ENCODE measurements at regions not wholly inside any gene's neighbourhood (a gene's known extent, or its start where the extent isn't known, plus 50 kb on each side); places are given as distances from the start of the nearest gene placed in this dataset.

DNA sequence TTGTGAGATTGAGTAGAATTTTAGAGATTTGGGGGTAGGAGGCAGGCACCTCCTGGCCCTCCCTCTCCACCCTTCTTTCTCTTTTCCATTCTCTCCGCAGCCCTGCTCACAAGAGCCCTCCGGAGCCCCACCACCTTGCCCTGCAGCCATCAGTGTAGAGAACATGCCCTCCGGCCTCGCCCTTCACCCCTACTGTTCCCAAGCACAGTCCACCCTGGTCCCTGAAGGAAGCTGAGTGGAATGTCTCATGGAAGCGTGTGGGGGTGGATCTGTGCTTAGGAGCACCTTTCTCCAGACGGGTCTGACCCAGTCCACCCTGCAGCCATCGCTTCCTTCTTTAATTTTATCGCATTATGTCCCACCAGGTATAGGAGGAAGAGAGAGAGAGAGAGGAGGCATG lies 267.1 kb downstream of the NSG2 start:
- DNase-seq = no peak

DNA sequence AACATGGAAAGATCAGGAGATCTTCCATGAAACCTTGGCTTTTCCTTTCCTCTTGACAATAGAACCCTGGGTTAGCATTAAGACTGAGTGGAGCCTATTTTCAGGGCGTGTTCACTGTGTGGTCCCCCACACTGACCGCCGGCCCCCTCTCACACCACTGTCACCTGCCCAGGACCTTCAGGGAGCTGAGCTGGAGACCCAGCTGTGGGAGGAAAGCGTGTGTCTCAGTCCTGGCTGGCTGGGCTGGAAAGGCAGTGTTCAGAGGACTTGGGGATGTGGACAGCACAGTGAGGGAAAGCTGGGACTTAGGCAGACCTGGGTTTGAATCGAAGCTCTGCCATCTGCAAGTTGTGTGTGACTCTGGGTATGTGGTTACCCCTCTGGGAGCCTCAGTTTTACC lies 268.1 kb downstream of the NSG2 start:
- no peak for DNase-seq

DNA sequence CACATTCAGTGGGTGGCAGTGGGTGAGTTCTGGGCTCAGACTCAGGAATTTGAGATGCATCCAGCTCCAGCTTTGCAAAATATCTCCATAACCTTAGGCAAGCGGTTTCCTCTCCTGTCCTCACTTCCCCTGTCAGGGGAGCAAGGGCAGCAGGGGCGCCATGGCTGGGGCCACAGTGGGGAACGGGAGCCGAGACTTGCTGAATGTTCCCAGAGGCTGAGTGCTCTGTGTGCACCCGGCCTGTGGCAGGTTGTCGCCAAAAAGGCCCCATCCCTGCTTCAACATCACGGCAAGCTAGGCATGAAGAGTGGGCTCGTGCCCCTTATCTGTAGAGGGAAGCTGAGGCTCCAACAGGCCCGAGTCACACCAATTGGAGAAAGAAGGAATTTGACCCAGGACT lies 268.8 kb downstream of the NSG2 start:
- DNase-seq = no peak

DNA sequence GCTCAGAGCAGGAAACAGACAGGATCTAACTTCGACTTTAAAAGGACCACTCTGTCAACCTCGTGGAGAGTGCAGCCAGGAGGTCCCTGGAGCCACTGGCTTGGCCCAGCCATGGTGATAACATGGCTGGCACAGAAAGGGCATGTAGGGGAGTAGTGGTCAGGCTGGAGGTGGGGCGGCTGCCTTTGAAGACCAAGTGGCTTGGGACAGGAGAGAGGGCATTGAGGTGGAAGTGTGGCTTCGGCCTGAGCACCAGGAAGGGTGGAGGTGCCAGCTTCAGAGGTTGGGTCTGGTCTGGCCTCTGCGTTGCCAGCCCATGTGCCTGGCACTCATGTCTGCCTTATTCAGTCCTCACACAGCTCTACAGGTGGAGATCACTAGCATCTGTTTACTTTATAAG lies 270.0 kb downstream of the NSG2 start:
- DNase-seq = no peak

DNA sequence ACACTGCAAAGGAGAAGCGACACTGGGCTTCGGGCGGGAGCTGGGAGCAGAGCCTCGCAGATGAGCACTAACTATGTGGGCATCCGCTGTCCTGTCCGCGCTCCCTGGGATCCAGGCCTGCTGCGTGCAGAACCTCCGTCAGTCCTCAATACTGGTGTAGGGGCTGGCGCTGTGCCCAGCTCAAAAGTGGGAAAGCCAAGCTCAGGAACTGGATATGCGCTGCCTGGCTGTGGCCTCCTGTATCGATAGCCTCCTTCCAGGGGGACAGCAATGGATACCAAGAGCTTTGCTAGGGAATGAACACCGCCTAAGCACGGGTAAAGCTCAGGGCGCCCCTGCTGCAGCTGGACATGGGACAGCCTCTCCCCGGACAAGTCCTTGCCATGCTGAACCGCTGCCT lies 270.4 kb downstream of the NSG2 start:
- DNase-seq = no peak

DNA sequence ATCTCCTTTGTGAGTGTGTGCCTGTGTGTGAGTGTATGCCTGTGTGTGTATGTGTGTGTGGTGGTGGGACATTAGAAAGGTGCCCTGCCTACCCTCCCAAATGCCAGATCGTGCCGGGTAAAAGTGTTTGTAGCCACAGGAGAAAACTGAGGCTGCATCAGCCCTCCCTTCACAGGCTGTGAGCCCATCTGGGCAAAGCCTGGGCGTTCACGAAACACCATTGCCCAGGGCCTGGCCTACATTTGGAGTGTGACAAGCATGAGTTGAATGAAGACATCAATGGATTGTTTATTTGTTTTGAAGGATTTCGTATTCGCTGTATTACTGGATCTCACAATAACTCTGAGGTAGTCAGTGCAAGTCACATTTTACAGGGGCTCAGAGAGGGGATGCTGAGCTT lies 270.8 kb downstream of the NSG2 start:
- no peak for DNase-seq

DNA sequence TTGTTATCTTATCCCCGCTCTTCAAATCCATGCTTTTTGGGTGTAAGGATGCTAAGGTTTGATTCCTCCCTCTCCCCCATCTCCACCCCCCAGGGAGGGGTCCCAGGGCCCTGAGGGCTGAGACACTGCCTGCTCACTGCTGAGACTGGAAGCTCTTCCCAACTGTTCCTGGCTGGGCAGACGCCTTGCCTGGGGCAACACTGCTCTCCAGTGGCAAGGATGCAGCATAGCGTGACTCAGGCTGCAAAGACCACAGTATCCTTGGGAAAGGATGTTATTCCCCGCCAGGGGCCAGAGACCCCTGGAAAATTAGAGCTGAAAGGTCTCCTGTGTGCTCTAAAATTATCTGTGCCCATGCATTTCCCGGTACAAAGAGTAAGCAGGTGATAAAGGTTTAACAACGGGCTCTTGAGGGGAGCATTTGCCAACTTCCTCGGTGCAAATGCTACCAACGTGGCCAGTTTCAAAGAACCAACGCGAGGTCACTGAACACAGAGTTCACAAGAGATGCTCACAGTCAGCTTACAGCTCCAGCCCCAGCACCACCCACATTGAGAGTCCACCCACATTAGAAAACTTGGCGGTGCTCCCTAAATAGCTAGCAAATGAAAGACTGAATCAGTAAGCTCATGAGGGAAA lies 271.9 kb downstream of the NSG2 start:
- DNase-seq = peak; percentile 25

DNA sequence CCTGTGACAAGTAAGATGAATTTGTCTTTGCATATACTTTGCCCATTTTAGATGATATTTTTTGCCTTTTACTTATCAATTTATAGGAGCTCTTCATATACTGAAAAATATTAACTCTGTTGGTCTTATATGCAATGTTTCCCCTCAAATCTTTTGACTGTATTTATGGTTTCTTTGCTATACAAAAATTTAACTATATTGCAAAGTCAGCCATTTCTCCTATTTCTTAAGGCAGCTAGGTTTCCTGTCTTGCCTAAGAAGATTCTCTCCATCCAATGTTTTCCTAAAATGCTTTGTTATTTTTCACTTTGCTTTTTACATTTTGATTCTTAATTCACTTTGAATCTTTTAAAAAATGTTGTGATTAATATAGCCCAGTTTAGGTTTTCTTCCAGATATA lies 273.1 kb downstream of the NSG2 start:
- DNase-seq = no peak

DNA sequence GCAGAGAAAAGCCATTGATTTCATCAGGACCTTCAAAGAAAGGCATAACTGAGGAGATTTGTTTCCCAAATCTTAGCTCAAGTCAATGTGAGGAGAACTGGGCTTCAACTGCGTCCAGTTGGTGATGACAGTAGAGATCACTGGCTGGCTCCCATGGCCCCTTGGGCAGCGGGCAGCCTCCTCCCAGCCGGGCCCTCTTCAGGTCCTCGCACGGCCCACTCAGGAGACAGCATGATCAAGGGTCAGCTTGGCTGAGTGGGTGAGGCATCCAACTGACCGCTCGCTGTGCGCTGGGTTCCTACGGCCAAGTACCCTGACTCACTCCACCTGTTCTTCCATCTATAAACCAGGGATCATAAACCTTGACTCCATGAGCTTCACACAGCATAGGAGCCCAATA lies 274.0 kb downstream of the NSG2 start:
- no peak for DNase-seq

DNA sequence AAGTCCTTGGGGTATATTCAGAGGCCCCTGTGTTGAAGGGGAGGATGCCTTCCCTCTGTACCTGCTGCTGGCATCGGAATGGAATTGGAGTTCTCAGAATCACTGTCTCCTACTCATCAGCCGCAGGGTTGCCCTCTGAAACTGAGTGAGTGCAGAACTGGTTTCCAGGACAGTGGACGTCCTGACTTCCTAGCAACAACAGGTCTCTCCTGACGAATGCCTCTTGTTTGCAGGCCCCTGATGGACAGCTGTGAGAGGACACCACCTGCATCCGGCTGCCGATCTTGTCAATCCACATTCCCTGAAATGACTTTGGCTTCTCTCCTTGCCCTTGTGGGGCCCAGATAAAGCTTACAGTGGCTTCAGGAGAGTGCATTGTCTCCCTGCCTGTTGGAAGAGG lies 274.5 kb downstream of the NSG2 start:
- no peak for DNase-seq

DNA sequence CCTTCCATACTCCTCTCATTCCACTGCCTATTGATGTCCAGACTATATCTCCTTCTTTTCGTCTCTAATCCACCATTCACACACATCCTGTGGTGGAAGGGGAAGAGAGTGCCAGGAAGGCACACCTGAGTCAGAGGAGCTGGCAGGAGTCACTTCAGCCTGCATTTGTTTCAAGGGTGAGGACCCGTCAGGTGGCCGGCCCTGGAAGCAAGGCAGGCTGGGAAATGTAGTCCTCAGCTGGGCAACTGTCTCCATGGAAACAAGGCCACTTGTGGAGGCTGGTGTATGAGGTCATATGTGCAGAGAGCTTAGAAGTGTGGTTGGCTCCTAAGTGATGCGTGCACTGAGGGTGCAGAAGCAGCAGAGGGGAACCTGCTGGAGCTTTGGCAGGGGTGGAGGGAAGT lies 278.4 kb downstream of the NSG2 start:
- peak; percentile 18 for DNase-seq

DNA sequence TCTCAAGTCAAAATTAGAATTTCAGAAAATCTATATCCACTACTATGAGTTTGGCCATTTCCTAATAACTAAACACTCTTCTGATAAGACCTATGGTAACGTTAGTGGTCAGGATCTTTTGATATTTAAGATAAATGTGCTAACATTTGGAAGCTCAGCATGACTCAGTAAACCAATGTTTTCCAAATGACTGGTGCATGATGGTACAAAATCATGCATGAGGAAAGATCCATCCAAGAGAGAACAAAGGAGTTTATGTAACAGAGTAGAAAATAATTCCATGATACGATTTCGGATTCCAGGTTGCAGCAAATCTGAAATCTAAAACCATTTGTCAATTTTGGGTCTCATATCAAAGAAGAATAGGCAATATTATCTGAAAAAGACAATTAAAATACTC lies 279.2 kb downstream of the NSG2 start:
- DNase-seq = no peak

DNA sequence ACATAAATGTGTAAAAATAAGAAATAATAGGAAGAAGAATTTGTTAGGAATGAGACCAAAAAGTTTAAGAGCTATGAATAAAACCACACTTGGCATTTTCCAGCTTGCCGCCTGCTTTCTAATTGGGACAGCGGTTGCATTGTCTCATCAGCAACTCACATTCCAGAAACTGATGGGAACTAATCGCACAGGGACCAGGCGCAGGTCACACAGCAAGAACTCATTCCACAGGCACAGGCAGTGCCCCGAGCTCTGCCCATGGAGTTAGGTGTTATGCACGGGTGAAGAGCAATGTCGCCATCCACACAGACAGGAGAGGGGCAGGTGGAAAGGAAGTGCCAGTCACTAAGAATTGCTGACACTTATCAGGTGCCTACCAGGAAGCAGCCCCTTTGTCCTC lies 279.9 kb downstream of the NSG2 start:
- no peak for DNase-seq

DNA sequence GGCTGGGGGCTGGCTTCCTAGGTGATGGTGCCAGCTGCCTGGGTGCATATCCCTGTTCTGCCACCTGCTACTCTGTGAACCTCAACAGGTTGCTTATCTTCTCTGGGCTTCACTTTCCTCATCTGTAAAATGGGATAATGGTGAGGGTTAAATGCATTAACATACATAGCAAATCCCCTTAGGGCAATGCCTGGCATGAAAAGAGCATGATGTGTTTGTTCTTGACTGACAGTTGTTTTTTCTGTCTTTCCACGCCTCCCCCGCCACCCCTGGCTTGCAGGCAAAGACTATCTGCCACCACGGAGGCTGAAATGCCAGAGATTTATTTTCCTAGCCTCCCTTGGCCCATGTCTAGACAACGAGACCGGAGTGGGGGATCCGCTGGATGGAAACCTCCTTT lies 280.5 kb downstream of the NSG2 start:
- no peak for DNase-seq

DNA sequence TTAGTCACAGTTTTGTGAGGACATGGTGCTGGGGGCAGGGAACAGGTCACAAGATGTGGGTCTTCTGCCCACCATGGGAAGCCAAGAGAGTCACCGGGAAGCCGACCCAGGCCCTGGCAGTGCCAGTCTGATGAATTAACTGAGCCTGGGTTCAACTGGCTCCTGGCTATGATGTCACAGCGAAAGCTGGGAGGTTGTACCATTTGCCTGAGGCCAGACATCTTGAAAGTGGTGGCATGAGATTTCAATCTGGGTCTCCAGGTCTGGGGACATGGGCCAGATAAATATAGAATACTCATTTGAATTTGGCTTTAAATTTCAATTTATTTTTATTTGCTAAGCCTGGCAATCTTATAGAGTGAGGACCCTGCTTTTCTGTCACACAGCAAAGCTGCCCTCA lies 280.9 kb downstream of the NSG2 start:
- DNase-seq = no peak

DNA sequence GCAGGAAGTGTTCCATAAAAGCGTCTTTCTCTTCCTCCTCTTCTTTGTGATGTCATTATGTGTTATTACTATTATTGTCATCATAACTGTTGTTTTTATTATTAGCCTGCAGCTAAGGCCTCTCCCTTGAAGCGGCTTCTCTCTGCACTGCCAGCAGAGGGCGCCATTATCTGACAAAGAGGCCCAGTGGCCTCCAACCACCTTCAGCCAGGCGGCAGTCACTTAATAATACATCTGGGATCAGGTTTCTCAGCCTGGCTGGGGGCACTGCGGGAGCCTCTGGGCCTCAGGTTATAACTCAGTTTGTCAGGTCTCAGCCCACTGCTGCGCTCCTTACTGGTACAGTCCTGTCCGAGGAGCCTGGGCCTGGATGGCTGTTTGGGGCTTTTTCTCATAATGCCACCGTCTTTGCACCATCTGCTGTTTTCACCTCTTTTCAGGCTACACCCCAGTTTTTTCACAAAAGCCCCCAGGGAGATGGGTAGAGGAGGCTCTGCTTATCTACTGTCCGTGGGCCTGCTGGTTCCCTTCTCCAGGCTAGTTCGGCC lies 281.9 kb downstream of the NSG2 start:
- DNase-seq = peak; percentile 53

DNA sequence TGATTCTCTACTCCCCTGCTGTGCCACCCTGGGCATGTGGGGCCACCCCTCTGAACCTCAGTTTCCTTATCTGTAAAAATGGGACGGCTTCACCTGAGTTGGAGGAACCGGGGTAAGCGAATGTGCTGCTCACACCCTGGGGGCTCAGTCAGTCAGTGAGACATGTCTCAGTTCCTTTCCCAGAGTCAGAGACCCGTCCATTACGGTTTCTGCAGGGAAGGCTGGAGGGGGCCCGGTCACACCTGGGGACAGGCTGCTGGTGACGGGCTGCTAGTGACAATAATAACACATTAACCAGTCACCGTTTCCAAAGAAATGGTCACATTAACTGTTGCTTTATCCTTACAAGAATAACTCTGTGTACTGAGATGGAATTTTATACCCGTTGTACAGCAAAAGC lies 282.4 kb downstream of the NSG2 start:
- no peak for DNase-seq

DNA sequence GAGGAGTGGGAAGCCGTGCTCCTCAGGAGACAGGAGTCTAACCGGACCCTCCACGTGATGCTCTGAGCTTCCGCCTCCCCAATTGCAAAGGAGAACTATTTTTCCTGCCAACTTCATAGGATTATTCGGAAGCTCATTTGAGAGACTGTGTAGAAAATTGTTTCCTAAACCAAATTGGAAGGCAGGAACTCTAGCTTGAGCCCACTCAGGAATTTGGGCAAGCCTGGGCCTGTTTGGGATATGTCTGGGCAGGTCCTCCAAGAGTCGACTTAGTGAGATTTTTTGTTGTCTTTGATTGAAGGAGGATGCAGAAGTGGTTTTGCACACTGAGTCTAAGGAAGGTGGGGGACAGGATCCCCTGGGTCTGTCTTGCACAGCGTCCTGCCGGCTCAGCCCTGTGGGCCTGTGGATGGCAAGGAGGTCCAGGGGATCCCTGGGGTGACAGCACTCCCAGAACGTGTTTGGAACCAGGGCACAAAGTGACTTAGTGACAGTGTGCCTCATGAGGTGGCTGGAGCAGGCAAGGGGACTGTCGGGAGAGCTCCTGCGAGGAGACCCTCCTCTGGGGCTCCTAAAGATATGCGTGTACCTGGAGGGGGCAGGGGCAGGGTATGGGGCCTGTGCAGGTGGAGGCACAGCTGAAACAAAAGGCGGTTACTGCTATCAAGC lies 283.3 kb downstream of the NSG2 start:
- DNase-seq = no peak

DNA sequence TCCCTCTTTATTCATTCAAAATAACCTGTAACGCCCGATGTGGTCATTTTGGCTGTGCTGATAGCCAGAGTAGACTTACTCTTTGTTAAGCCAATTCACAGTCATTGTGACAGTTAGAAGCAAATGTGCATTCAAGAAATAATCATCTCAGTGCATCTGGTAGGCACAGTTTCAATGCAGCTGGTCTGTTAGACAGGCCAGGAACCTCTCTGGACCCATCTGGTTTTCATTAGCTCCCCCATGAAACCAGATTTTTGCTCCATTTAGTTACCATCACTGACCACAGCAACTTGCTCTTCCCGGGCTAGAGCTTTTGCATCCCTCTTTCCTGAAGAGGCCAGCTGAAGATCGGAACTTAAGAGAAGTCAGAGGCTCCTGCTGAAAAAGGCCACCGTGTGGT lies 284.2 kb downstream of the NSG2 start:
- no peak for DNase-seq

DNA sequence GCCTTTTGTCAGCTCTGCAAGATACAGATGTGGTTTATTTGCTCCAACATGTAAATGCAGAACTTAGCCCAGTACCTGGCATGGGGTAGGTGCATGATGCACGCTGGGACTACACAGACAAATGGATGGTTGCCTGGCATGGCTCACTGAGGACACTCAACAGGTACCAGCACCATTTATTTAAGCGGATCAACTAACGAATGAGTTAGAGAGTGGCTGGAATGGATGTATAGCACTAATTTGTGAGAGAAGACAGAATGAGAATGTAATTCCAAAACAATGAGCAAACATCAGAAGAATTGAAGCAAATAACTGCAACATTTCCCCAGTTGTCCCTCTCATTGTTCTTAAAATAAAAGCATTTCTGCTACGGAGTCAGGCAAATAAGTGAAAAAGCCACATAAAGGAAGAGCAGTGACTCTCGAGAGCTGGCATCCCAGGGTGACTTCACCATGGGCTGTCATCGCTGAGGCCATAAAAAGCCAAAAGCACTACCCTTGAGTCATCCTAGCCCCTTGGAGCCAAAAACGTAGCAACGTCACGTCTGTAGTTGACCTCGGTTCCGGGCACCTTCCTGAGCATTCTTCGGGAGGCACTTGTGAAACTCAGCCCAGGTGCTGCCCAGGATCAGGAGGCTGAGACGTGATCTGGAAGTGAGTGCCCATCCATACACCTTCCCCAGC lies 290.3 kb downstream of the NSG2 start:
- no peak for DNase-seq

DNA sequence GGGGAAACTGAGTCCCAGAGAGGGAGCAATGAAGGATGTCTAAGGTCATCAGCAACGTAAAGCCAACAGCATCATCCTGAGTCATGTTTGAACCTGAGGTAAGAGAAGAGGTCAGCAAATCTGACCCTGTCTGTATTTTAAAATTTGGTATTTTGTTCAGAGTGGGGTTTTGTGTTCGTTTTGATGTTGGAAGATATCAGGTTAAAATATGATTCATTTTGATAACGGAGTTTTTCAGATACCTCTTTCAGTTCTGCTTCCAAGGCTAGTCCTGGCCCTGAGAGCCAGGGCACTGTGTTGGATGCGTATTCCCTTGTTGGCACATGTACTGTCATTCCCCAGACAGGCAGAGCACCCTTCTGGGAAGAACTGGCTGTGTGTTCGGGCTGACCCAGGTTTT lies 291.0 kb downstream of the NSG2 start:
- DNase-seq = no peak

DNA sequence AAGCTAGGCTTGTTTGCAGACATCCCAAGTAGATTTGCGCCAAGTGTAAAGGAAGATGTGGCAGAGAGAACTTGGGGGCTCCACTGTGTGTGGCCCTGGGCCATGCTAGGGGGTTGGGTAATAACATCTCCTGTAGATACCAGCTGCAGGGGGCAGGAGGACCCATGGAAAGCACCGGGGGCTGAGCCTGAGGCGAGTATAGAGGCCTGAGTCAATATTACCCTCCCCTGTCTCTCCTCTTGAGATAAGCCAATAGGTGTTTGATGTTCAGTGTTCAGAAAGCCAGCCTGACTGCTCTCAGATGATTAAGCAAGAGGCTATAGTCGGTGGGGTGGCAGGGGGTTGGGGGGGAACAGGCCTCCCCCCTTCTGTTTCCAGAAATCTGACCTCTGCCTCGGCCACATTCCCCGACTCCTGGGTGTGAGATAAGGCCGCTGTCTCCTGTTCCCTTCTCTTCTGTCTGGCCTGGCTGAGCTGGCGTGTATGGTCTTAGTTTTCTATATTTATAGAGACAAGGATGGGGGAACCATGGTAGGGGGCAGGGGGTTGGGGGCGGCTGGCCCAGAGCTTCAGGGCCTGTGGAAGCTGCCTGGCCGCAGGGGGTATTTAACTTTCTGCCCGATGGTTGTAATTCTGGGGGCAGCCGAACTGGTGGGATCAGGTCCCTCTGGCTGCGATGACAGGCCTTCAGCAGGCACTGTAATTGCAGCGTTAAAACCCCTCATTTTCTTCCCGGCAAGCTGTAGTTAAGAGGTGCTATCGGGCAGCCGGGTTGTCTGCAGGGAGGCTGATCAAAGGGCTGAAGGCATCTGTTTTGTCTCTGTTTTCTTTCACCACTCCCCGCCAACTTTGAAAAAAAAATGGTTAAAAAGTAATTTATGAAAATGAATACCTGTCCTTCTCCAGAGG lies 292.0 kb downstream of the NSG2 start:
- no peak for DNase-seq

All from HCEC 1CT (cell line).